GM12875 (cell line): ENCODE measurements at regions not wholly inside any gene's neighbourhood (a gene's known extent, or its start where the extent isn't known, plus 50 kb on each side); places are given as distances from the start of the nearest gene placed in this dataset.

Experiments
- H3K4me3 ChIP-seq: one replicate; pipeline ENCODE4 v1.5.1; 2011; ENCODE audit warnings: low read depth, low read length, control low read depth
- CTCF ChIP-seq: IDR thresholded peaks from 2 replicates; pipeline ENCODE4 v1.5.1; 2011; ENCODE audit warnings: low read depth, mild to moderate bottlenecking, control low read depth, inconsistent platforms, low read length, moderate library complexity, borderline replicate concordance; ENCODE audit not compliant: insufficient read depth

GRCh38 chr3:77807312-77807711, 767.4 kb downstream of the ROBO2 start:
- H3K4me3 ChIP-seq = no peak overlapping the region
- no peak for TF ChIP-seq CTCF

DNA sequence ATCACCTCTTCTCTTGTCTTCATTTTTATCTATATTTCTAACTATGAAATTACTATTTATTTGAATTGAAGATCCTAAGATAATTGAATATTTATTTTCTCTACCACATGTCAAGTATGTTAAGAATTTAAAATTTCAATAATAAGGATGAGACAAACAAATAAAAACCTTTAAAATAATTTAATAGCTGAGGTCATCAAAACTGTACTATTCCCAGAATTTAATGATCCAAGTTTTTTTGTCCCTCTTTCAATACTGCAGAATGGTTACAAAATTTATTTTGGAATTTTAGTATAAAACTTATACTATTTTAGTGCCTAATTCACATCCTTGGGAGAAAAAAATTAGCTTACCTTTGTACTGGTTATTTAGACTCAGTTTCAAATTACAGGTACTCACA, 774.9 kb downstream of the ROBO2 start:
- no peak for TF ChIP-seq CTCF
- no peak overlapping the region for H3K4me3 ChIP-seq

DNA sequence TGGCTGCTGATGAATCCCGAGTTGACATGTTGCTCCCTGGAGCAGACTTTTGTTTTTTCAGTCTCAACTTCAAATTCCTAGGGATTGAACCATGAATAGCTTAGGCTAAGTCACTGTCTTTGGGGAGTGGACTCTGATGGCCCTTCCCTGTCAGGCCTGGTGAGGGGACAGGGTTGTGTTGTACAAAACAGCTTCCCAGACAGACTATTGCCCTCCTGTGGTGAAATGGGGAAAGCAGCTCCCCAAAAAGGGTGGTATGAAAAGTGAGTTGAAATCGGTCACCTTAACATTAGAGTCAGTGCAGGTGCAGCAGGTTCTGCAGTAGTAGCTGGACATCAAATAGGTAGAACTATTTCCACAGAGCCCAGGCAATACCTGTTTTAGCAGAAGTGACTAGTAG, 775.6 kb downstream of the ROBO2 start:
- TF ChIP-seq CTCF = 0 out of 2 replicates have a peak, but pooled peaks have one; percentile 3
- no peak overlapping the region for H3K4me3 ChIP-seq

- no peak overlapping the region for H3K4me3 ChIP-seq
- no peak for TF ChIP-seq CTCF
Measured at GRCh38 chr3:77816366-77816765, 776.5 kb downstream of the ROBO2 start.

- no peak for TF ChIP-seq CTCF
Measured at GRCh38 chr3:77825001-77825827, 785.3 kb downstream of the ROBO2 start.

DNA sequence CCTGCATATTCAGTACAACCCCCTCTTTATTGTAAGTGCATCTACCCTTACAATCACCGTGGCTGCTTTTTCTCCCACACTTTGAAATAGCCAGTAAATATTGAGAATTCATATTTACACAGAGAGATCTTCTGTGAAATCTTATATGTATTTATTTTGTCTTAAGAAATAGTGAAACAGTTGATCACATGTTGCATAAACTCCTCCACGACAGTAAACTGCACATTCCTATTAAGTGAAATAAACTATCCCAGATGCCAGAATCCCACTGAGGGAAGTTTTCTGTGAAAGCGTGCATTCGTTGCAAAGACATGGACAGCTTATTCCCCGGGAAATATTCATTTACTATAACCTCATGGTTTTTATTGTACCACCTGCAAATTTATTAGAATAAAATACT, 796.0 kb downstream of the ROBO2 start:
- TF ChIP-seq CTCF = no peak

More at GRCh38 chr3:77825001-77825827, 785.3 kb downstream of the ROBO2 start:
- no peak overlapping the region for H3K4me3 ChIP-seq

GRCh38 chr3:77837456-77838025, 797.6 kb downstream of the ROBO2 start:
- no peak for TF ChIP-seq CTCF
- no peak overlapping the region for H3K4me3 ChIP-seq

More for the DNA sequence above, 796.0 kb downstream of the ROBO2 start:
- no peak overlapping the region for H3K4me3 ChIP-seq
